CD4-positive, alpha-beta T cell treated with Interleukin-21 for 1 hour (primary cell): ENCODE measurements at regions not wholly inside any gene's neighbourhood (a gene's known extent, or its start where the extent isn't known, plus 50 kb on each side); places are given as distances from the start of the nearest gene placed in this dataset.
"Not testable (repeated sequence)": the region's sequence is repeated elsewhere in the genome, so short reads cannot be mapped to it uniquely, and the experiment has no call there.

Experiments
- DNase-seq: peaks from one replicate; pipeline ENCODE4 v3.0.0-alpha.2; 2020

GRCh38 chr10:81496626-81497025 lies 378.4 kb upstream of the NRG3 start:
- no peak for DNase-seq

GRCh38 chr10:81498011-81498551 lies 376.9 kb upstream of the NRG3 start:
- DNase-seq = no peak

- DNase-seq = no peak
Measured at GRCh38 chr10:81502677-81503359, 372.2 kb upstream of the NRG3 start.

GRCh38 chr10:81505777-81506176 lies 369.2 kb upstream of the NRG3 start:
- not testable (repeated sequence) for DNase-seq

GRCh38 chr10:81514811-81515210 lies 360.2 kb upstream of the NRG3 start:
- DNase-seq = no peak

GRCh38 chr10:81520688-81521087 lies 354.3 kb upstream of the NRG3 start:
- DNase-seq = no peak

- no peak for DNase-seq
Measured at GRCh38 chr10:81524467-81524866, 350.5 kb upstream of the NRG3 start.

GRCh38 chr10:81532403-81532802 lies 342.6 kb upstream of the NRG3 start:
- DNase-seq = no peak

- DNase-seq = no peak
Measured at GRCh38 chr10:81534991-81535390, 340.0 kb upstream of the NRG3 start.

GRCh38 chr10:81541517-81541916 lies 333.5 kb upstream of the NRG3 start:
- DNase-seq = no peak

GRCh38 chr10:81546243-81546642 lies 328.8 kb upstream of the NRG3 start:
- DNase-seq = no peak

GRCh38 chr10:81548160-81548559 lies 326.8 kb upstream of the NRG3 start:
- no peak for DNase-seq

- DNase-seq = no peak
Measured at GRCh38 chr10:81564143-81564542, 310.9 kb upstream of the NRG3 start.

- DNase-seq = no peak
Measured at GRCh38 chr10:81569488-81569887, 305.5 kb upstream of the NRG3 start.

- DNase-seq = no peak
Measured at GRCh38 chr10:81570349-81570748, 304.6 kb upstream of the NRG3 start.

GRCh38 chr10:81570878-81571794 lies 303.9 kb upstream of the NRG3 start:
- no peak for DNase-seq

- no peak for DNase-seq
Measured at GRCh38 chr10:81575036-81575435, 300.0 kb upstream of the NRG3 start.

GRCh38 chr10:81576336-81576735 lies 298.7 kb upstream of the NRG3 start:
- no peak for DNase-seq

- no peak for DNase-seq
Measured at GRCh38 chr10:81594991-81595390, 280.0 kb upstream of the NRG3 start.

GRCh38 chr10:81600185-81600584 lies 274.8 kb upstream of the NRG3 start:
- DNase-seq = no peak

GRCh38 chr10:81603106-81603620 lies 271.8 kb upstream of the NRG3 start:
- DNase-seq = no peak

- DNase-seq = not testable (repeated sequence)
Measured at GRCh38 chr10:81644485-81644884, 230.5 kb upstream of the NRG3 start.

- DNase-seq = no peak
Measured at GRCh38 chr10:81655986-81656385, 219.0 kb upstream of the NRG3 start.

- DNase-seq = no peak
Measured at GRCh38 chr10:81662837-81663236, 212.2 kb upstream of the NRG3 start.
